ENCODE measurements at regions not wholly inside any gene's neighbourhood (a gene's known extent, or its start where the extent isn't known, plus 50 kb on each side); places are given as distances from the start of the nearest gene placed in this dataset.

- H3K9me3 ChIP-seq: no peaks in the 10 kb centered on the region
- no peaks in the 10 kb centered on the region for H3K27me3 ChIP-seq
- WGBS, 2 donors: 58 to 61% methylated on average over 1 of the region's 1 CpG
- DNase-seq (ENCODE audit: low spot score in 2 of 2): no peak
- no peak overlapping the region for H3K27ac ChIP-seq
- no peaks in the 10 kb centered on the region for H3K4me1 ChIP-seq
- no peak overlapping the region for H3K4me3 ChIP-seq
- H3K36me3 ChIP-seq: no peaks in the 10 kb centered on the region
- no peak for TF ChIP-seq POLR2A (IDR thresholded peaks at IDR 0.05)
- TF ChIP-seq CTCF (IDR thresholded peaks at IDR 0.05): no peak
- no peak for TF ChIP-seq EP300 (IDR thresholded peaks at IDR 0.05)
These were observed 664.8 kb upstream of the API5 start for GRCh38 chr11:42646959-42647358.

- Histone ChIP-seq H3K4me1 (no peaks in the 10 kb centered on the region), H3K9me3 (no peaks in the 10 kb centered on the region), H3K27ac (no peak overlapping the region), H3K27me3 (no peaks in the 10 kb centered on the region), H3K4me3 (no peak overlapping the region), H3K36me3 (no peaks in the 10 kb centered on the region)
- WGBS, 2 donors: 70 to 76% methylated on average over 3 of the region's 3 CpGs
- no peak for DNase-seq (ENCODE audit: low spot score in 2 of 2)
- TF ChIP-seq POLR2A (IDR thresholded peaks at IDR 0.05): no peak
- no peak for TF ChIP-seq CTCF (IDR thresholded peaks at IDR 0.05)
- no peak for TF ChIP-seq EP300 (IDR thresholded peaks at IDR 0.05)
These were observed 663.8 kb upstream of the API5 start for GRCh38 chr11:42647993-42648392.

- TF ChIP-seq CTCF (IDR thresholded peaks at IDR 0.05): no peak
- TF ChIP-seq POLR2A (IDR thresholded peaks at IDR 0.05): no peak
- TF ChIP-seq EP300 (IDR thresholded peaks at IDR 0.05): no peak
- Histone ChIP-seq H3K27me3 (no peaks in the 10 kb centered on the region), H3K36me3 (no peaks in the 10 kb centered on the region), H3K27ac (no peak overlapping the region), H3K9me3 (no peaks in the 10 kb centered on the region), H3K4me1 (no peaks in the 10 kb centered on the region), H3K4me3 (no peak overlapping the region)
- no peak for DNase-seq (ENCODE audit: low spot score in 2 of 2)
These were observed 660.2 kb upstream of the API5 start for GRCh38 chr11:42651621-42652020.

GRCh38 chr11:42657169-42657568 is 654.6 kb upstream of the API5 start:
- Histone ChIP-seq H3K4me1 (no peaks in the 10 kb centered on the region), H3K9me3 (no peaks in the 10 kb centered on the region), H3K27me3 (no peaks in the 10 kb centered on the region), H3K36me3 (no peaks in the 10 kb centered on the region), H3K4me3 (no peak overlapping the region), H3K27ac (no peak overlapping the region)
- 85 to 88% methylated on average over 3 of the region's 3 CpGs for WGBS, 2 donors
- no peak for DNase-seq (ENCODE audit: low spot score in 2 of 2)
- TF ChIP-seq CTCF (IDR thresholded peaks at IDR 0.05): no peak
- no peak for TF ChIP-seq POLR2A (IDR thresholded peaks at IDR 0.05)
- TF ChIP-seq EP300 (IDR thresholded peaks at IDR 0.05): no peak

- WGBS, 2 donors: 58 to 65% methylated on average over 2 of the region's 2 CpGs
- H3K27ac ChIP-seq: no peak overlapping the region
- no peak overlapping the region for H3K4me3 ChIP-seq
- TF ChIP-seq POLR2A (IDR thresholded peaks at IDR 0.05) (no peak), EP300 (IDR thresholded peaks at IDR 0.05) (no peak), CTCF (IDR thresholded peaks at IDR 0.05) (no peak)
- no peaks in the 10 kb centered on the region for H3K4me1 ChIP-seq
- H3K36me3 ChIP-seq: no peaks in the 10 kb centered on the region
- H3K27me3 ChIP-seq: no peaks in the 10 kb centered on the region
- no peak for DNase-seq (ENCODE audit: low spot score in 2 of 2)
- H3K9me3 ChIP-seq: no peaks in the 10 kb centered on the region
These were observed 649.9 kb upstream of the API5 start for GRCh38 chr11:42661942-42662341.
